NAMALWA (cell line): ENCODE measurements at regions not wholly inside any gene's neighbourhood (a gene's known extent, or its start where the extent isn't known, plus 50 kb on each side); places are given as distances from the start of the nearest gene placed in this dataset.
A peak's percentile ranks its signal among the peaks of the same experiment; 100 is the strongest.
"Not testable (repeated sequence)": the region's sequence is repeated elsewhere in the genome, so short reads cannot be mapped to it uniquely, and the experiment has no call there.

Source experiments
- DNase-seq: peaks from one replicate; pipeline ENCODE4 v3.0.0-alpha.2; 2015; ENCODE audit warnings: low spot score

DNA sequence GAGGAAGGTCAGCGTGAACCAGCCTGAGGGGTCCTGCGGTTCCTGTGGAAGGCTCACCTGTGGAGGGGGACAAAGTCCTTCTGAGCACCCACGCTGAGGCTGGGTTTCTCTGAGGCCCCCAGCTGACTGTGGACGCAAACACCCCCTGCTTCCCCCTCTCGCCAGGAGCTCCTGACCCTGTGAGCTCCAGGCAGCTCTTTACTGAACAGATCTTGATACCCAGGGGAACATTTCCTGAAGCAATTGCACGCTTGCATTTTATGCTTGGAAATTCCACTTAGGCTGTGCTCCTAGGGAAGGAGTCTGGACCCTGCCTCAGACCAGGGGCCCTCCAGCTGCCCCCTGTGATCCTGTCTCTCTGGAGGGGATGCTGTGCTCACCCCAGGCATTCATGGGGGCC lies 454.2 kb upstream of the B3GAT1 start:
- DNase-seq, result no peak

DNA sequence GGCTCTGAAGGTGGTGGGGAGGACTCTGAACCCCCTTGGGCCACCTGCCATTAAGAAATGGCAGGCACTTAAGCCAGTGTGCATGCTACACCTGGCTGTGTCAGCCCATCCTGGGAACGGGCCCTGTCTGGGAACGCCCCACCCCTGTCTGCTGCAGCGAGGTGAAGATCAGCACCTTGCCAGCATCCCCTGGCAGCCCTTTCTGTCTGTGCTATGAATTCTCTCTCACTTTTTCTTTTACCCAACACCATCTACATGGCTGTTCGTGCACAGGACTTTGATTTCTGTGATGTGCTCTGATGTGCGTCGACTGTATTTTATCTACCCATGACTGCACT lies 452.9 kb upstream of the B3GAT1 start:
- DNase-seq, result no peak

- no peak for DNase-seq
Observed at GRCh38 chr11:134864233-134864967, 452.4 kb upstream of the B3GAT1 start.

GRCh38 chr11:134863294-134863693 lies 451.3 kb upstream of the B3GAT1 start:
- no peak for DNase-seq

- DNase-seq, result no peak
Observed at GRCh38 chr11:134862587-134863195, 450.6 kb upstream of the B3GAT1 start.

DNA sequence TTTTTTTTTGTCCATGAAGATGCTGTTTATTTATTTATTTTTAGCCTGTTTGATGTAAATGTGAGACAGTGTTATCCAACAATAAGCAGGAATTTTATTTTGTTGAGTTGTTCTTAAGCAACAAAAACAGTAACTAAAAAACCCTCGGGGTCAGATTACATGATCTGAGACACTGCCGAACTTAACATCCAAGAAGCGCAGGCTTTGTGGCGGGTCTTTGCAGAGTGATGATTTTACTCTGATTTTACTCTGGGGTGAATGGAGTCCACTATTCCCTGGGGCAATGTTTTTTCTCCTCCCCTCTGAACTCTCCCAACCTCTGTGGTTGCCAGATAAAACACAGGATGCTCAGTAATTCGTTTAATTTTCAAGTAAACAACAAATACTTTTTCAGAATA lies 450.1 kb upstream of the B3GAT1 start:
- DNase-seq, result no peak

DNA sequence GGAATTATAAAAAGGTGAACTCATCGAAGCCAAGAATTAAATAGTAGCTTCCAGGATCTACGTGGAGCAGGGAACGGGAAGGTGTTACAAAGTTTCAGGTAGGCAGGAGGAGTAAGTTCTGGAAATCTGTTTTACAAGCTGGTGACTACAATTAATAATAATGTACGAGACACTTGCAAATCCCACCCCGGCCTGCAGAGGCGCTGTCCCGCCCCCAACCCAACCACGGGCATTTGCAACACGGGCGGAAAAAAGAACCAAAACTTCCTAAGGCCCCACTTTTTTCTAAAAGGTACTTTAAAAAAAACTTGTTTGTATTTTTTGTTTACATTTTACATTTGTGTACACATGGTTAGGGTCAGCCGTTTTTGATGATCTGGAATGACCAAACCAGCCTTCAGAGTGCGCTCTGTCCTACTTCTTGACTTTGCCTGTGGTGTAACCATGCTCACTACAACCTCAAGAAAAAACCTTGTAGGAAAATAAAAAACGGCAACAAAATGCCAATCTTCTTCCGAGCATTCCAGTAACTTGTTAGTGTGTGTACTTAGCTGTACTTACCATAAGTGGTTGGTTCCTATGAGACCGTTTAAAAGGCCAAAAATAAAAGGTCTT lies 449.6 kb upstream of the B3GAT1 start:
- peak; percentile 20 for DNase-seq

GRCh38 chr11:134858783-134859480 lies 446.9 kb upstream of the B3GAT1 start:
- no peak for DNase-seq

GRCh38 chr11:134857035-134857434 lies 445.0 kb upstream of the B3GAT1 start:
- no peak for DNase-seq

DNA sequence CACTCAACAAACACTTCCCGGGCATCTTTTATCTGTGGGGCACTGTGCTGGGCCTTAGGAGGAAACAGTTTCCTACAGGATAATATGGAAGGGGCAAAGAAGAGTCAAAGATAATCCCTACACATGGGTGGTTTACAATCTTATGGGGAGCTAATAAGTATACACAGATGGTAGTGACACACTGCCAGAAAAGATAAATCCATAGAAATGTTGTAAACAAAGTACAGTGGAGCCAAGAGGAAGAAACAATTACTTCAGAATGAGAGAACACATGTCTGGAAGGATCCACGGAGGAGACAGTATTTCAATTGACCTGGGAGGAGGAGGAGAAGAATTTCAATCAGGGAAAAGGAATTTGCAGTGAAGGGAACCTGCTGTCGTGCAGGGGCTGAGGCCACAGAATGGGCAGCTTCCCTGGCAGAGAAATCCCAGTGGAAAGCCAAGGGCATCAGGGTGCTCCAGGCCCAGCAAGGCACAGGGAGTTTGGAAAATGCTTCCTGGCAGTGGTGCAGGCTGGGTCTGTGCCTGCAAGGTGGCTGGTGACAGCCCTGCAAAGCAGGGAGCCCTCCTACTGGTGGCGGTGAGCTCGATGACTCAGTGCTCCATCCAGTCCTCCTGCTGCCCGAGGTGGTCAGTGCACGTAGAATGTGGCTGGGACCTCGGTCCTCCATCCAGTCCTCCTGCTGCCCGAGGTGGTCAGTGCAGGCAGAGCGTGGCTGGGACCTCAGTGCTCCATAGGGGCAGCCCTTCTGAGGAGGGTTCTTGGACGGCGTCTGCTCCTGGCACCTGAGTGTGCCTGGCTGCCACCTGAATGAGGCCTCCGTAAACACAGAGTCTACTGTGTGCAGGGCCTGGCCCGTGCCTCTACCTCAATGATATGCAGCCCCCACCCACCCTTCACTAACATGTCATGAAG lies 444.3 kb upstream of the B3GAT1 start:
- no peak for DNase-seq

GRCh38 chr11:134853992-134854991 lies 442.2 kb upstream of the B3GAT1 start:
- no peak for DNase-seq

DNA sequence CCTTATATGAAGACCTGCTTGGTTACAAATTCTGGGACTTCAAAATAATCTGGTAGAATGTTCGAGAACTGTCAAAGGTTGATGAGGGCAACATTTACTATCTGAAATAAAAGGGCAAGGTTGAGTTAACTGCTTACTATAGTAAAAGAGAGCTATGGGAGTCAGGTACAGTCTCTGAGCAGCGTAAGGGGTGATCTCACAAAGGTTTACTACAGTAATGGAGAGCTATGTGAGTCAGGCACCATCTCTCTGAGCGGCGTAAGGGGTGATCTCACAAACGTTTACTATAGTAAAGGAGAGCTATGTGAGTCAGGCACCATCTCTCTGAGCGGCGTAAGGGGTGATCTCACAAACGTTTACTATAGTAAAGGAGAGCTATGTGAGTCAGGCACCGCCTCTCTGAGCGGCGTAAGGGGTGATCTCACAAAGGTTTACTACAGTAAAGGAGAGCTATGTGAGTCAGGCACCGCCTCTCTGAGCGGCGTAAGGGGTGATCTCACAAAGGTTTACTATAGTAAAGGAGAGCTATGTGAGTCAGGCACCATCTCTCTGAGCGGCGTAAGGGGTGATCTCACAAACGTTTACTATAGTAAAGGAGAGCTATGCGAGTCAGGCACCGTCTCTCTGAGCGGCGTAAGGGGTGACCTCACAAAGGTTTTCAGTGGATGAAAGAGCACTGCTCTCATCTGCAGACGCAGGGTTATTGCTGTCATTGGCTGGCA lies 439.6 kb upstream of the B3GAT1 start:
- DNase-seq, result not testable (repeated sequence)

DNA sequence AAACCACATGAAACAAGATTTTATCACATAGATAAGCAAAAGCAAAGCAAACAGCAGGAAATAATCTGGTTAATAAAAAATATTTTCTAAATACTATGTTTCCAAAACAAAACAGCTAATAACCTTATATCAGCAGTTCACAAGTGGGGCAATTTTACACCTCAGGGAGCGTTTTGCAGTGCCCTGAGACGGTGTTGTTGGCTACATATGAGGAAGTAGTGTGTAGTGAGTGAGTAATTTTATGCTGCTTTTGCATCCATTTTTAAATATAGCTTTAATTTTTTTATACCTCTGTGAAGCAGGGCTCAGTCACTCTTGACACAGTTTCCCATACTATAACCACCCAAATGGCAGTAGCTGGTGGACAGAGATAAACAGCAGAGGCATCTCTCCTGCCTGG lies 438.5 kb upstream of the B3GAT1 start:
- DNase-seq, result no peak

DNA sequence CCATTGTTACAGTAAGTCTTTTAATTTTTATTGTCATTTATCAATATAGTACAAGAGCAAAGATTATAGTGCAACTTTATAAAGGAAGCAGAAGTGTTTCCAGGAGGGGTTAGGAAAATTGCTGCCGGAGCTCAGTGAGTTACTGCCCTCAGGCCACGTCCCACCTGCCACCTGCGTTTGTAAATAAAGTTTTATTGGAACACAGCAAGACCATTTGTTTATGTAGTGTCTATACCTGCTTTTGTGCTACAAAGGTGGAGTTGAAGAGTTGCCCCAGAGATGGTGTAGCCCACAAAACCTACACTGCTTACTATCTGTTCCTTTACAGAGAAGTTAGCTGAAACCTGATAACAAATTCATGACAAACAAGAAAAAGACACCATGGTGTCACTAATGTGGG lies 437.8 kb upstream of the B3GAT1 start:
- DNase-seq, result no peak

GRCh38 chr11:134847083-134847715 lies 435.2 kb upstream of the B3GAT1 start:
- no peak for DNase-seq

DNA sequence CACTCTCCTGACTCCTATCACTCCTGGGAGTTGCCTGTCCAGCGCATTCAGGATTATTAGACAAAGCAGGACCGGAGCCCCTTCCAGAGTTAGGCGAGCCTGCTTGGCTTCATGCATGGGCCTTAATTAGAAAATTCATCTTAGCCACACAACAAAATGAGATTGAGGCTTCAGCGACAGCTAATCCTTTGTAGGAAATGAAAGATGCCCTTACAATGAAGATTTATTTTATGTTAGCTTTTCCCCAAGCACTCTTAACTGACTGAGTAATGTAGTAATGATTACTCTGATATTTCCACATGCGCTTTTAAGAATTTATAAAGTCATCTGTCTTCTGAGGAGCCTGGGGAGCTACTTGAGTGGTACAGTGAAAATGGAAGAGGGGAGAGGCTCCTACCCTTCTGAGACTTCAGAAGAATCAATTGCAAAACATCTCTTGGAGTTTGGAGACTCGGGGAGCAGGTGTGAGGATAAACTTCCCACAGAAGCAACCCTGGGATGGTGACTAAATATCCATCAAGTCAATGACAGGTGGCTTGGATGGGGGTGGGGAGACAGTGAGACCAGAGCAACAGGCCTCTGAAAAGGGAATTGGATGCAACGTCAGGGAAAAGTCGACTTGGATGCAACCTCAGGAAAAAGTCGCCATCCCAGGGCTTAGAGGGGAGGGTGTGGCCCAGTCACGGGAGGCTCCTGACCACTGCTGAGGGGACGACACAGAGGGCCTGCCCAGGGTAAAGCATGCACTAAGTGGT lies 434.5 kb upstream of the B3GAT1 start:
- no peak for DNase-seq

DNA sequence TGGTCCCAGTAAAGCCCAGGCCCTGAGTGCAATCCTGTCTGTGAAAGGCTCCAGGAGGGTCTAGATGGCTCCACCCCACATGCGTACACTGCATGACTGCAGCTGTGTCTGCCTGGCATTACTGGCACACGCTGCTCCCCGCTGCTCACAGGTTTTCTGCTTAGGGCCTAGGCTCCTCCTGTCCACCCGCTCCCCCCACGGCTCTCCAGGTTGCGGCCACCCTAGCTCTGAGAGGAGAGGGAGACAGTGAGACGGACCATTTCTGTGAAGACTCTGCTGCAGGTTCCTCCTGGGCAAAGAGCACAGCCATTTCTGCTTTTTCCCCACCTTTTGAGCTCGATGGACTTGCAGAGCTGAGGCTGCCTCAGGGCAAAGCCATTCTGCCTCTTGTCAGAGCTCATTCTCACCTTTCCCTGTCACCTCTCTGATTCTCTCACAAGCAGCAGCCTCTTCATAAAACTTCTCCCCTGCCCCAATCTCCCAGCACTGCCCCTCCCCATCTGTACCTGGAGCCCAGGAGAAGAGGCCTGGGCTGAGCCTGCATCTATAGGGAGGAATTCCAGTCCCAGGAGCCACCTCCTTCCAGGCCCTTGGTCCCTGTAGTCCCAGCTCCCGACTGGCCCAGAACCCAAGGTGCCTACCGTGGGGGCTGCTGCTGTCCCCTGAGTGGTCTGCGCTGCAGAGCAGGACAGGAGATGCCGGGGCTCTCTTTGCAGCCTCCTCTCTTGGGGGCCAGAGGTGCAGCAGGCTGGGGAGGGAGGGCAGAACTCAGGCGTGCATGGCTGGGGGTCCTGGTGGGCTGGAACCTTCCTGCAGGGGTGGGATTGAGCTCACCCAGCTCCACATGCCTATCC lies 433.7 kb upstream of the B3GAT1 start:
- DNase-seq, result no peak

GRCh38 chr11:134844838-134845237 lies 432.8 kb upstream of the B3GAT1 start:
- DNase-seq, result no peak
